ENCODE measurements at regions not wholly inside any gene's neighbourhood (a gene's known extent, or its start where the extent isn't known, plus 50 kb on each side); places are given as distances from the start of the nearest gene placed in this dataset.

DNA sequence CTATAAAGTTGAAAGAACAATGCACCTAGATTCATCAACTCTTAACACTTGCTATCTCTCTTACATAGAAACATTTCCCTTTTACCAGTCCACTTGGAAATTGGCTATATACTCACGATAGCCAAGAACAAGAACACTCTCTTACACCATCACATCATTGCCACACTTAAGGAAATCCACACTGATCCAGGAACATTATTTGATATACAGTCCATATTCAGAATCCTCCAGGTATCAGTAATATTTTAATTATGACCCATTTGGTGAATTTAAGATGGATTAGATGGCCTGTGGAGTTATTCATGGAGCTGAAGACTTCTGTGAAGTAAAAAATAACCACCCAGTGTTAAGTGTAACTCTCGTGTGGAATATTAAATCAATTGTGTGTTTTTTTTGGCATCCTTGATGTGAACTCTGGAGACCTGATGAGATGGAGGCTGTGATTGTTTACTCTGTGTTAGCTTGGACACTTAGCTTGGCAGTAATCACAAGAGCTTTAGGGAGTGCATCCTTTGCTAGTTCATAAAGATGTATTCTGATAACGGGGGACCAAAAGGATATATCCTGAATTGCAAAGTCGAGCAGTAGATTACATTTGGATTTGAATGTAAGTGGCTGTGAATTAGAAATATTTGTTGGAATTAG is 52.0 kb upstream of the ABL1 start:
- no peak for DNase-seq (ENCODE audit: low read depth, low spot score)
- in situ Hi-C loops (cut with HindIII; ENCODE audit: low pct_unique_long_range_greater_than_20kb, low sequenced_read_pairs) = no loop called here
- no TSS peak for BruUV-seq (replicated peaks)
- ATAC-seq = no peak
- ChIA-PET POLR2A (no interaction called here), CTCF (no interaction called here)
- TF ChIP-seq, protein P1, sequence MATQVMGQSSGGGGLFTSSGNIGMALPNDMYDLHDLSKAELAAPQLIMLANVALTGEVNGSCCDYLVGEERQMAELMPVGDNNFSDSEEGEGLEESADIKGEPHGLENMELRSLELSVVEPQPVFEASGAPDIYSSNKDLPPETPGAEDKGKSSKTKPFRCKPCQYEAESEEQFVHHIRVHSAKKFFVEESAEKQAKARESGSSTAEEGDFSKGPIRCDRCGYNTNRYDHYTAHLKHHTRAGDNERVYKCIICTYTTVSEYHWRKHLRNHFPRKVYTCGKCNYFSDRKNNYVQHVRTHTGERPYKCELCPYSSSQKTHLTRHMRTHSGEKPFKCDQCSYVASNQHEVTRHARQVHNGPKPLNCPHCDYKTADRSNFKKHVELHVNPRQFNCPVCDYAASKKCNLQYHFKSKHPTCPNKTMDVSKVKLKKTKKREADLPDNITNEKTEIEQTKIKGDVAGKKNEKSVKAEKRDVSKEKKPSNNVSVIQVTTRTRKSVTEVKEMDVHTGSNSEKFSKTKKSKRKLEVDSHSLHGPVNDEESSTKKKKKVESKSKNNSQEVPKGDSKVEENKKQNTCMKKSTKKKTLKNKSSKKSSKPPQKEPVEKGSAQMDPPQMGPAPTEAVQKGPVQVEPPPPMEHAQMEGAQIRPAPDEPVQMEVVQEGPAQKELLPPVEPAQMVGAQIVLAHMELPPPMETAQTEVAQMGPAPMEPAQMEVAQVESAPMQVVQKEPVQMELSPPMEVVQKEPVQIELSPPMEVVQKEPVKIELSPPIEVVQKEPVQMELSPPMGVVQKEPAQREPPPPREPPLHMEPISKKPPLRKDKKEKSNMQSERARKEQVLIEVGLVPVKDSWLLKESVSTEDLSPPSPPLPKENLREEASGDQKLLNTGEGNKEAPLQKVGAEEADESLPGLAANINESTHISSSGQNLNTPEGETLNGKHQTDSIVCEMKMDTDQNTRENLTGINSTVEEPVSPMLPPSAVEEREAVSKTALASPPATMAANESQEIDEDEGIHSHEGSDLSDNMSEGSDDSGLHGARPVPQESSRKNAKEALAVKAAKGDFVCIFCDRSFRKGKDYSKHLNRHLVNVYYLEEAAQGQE (IDR thresholded peaks at IDR 0.05; ENCODE audit: insufficient read depth in 1 of 2, low read depth in 2 of 2, low read length in 1 of 2) = no peak
- TF ChIP-seq TCF7L2 (IDR thresholded peaks at IDR 0.05; ENCODE audit: low read depth, low read length) (no peak), SIN3A (IDR thresholded peaks at IDR 0.05; ENCODE audit: borderline replicate concordance, insufficient read depth, low read depth, low read length) (no peak), POLR2AphosphoS5 (IDR thresholded peaks at IDR 0.05; ENCODE audit: low read depth, low read length) (no peak)
- TF ChIP-seq, protein P2, sequence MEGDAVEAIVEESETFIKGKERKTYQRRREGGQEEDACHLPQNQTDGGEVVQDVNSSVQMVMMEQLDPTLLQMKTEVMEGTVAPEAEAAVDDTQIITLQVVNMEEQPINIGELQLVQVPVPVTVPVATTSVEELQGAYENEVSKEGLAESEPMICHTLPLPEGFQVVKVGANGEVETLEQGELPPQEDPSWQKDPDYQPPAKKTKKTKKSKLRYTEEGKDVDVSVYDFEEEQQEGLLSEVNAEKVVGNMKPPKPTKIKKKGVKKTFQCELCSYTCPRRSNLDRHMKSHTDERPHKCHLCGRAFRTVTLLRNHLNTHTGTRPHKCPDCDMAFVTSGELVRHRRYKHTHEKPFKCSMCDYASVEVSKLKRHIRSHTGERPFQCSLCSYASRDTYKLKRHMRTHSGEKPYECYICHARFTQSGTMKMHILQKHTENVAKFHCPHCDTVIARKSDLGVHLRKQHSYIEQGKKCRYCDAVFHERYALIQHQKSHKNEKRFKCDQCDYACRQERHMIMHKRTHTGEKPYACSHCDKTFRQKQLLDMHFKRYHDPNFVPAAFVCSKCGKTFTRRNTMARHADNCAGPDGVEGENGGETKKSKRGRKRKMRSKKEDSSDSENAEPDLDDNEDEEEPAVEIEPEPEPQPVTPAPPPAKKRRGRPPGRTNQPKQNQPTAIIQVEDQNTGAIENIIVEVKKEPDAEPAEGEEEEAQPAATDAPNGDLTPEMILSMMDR (IDR thresholded peaks at IDR 0.05) = no peak
- H3K27ac ChIP-seq (ENCODE audit: low read length) = no peak overlapping the region
- no peaks in the 10 kb centered on the region for H3K36me3 ChIP-seq (ENCODE audit: control insufficient read depth, insufficient read depth, low read length)
- H3K4me3 ChIP-seq (ENCODE audit: low read depth in 2 of 2, low read length in 2 of 2) = no peak overlapping the region
- H3K9me3 ChIP-seq (ENCODE audit: control insufficient read depth, insufficient read depth, low read depth, low read length) = no peaks in the 10 kb centered on the region
- peaks cover 11% of the 10 kb centered on the region for H3K4me1 ChIP-seq (ENCODE audit: control insufficient read depth, insufficient read depth, low read length)
- intact Hi-C loops (cut with micrococcal nuclease; ENCODE audit: unreplicated experiment) = no loop called here
- H3K27me3 ChIP-seq (ENCODE audit: control insufficient read depth, insufficient read depth, low read length) = no peaks in the 10 kb centered on the region

DNA sequence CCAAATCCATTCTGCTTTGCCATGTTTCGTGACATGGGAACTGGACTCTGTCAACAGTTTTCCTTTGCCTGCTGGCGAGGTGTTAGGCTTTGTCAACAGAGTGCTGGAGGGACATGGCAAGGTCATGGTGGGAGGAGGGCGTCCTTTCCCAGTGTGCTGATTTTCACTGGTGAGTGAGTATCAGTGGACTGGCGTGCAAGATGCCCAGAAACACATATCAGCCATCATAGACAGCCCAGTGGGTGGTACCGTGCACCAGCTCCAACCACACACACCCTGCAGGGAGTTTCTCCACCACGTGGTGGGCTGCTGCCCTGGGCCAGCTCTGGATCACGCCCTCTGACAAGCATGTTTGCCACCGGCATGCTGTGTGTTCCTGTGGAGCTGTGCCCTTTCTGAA is 50.0 kb upstream of the ABL1 start:
- ChIA-PET CTCF (no interaction called here), POLR2A (no interaction called here)
- Histone ChIP-seq H3K27ac (ENCODE audit: low read length) (no peak overlapping the region), H3K27me3 (ENCODE audit: control insufficient read depth, insufficient read depth, low read length) (no peaks in the 10 kb centered on the region), H3K4me3 (ENCODE audit: low read depth in 2 of 2, low read length in 2 of 2) (no peak overlapping the region), H3K4me1 (ENCODE audit: control insufficient read depth, insufficient read depth, low read length) (peaks cover 4% of the 10 kb centered on the region), H3K36me3 (ENCODE audit: control insufficient read depth, insufficient read depth, low read length) (no peaks in the 10 kb centered on the region), H3K9me3 (ENCODE audit: control insufficient read depth, insufficient read depth, low read depth, low read length) (peaks cover 12% of the 10 kb centered on the region; the same call in 1 of the 2 replicates)
- in situ Hi-C loops (cut with HindIII; ENCODE audit: low pct_unique_long_range_greater_than_20kb, low sequenced_read_pairs) (no loop called here), intact Hi-C loops (cut with micrococcal nuclease; ENCODE audit: unreplicated experiment) (no loop called here)
- TF ChIP-seq POLR2AphosphoS5 (IDR thresholded peaks at IDR 0.05; ENCODE audit: low read depth, low read length) = no peak
- TF ChIP-seq, protein P2 (IDR thresholded peaks at IDR 0.05) = no peak
- TF ChIP-seq SIN3A (IDR thresholded peaks at IDR 0.05; ENCODE audit: borderline replicate concordance, insufficient read depth, low read depth, low read length) = no peak
- TF ChIP-seq TCF7L2 (IDR thresholded peaks at IDR 0.05; ENCODE audit: low read depth, low read length) = no peak
- TF ChIP-seq, protein P1 (IDR thresholded peaks at IDR 0.05; ENCODE audit: insufficient read depth in 1 of 2, low read depth in 2 of 2, low read length in 1 of 2) = no peak
- no peak for ATAC-seq
- no peak for DNase-seq (ENCODE audit: low read depth, low spot score)
- BruUV-seq (replicated peaks) = no TSS peak

All from Panc1 (cell line).